Heart left ventricle (tissue), 13 donors: ENCODE measurements at regions not wholly inside any gene's neighbourhood (a gene's known extent, or its start where the extent isn't known, plus 50 kb on each side); places are given as distances from the start of the nearest gene placed in this dataset.

Experiments used
- CTCF ChIP-seq, 12 donors: fragments of 200-600 bp; sonication (generic) in 4 of 12; IDR thresholded peaks; one replicate each; pipeline versions ENCODE4 v1.5.0 to v1.8.0; 2018 to 2022; ENCODE audit warnings: antibody characterized with exemption in 12 of 12, mild to moderate bottlenecking in 5 of 12
- POLR2A ChIP-seq, 2 donors: fragments of 450-650 bp; IDR thresholded peaks; one replicate each; pipeline ENCODE4 v1.6.1; 2017; ENCODE audit warnings: antibody characterized with exemption in 2 of 2, mild to moderate bottlenecking in 2 of 2, moderate library complexity in 2 of 2
- donor health status: ischemic (EF 13 %, LVEDD 7.1; RV severe dilation, severe dysfunction).
- donor health status: DM: no; HTN: yes; CAD: no.
- donor health status: DM: no; HTN: no; CAD: no.
- donor health status: ischemic (EF 25% LVEDD 6.9; RV normal size, moderate dysfunction).
- donor health status: ischemic (EF 25% LVEDD 5.7; RV mildly dilated, moderate dysfunction).
- donor health status: ischemic (EF 35%, LVEDD 5.7; RV mildly dilated, moderate dysfunction).
- donor health status: nonischemic (EF 11% LVEDD 7.7; RV severe dilation, severe dysfunction).
- donor health status: DM: yes; HTN: yes; CAD: no.
- donor health status: PGD.
- donor health status: ischemic (EF 29% LVEDD 5.4; RV normal size, mild dysfunction).
- donor health status: nonischemic (EF 23%, LVEDD 6.1; RV moderate dilation, normal function).

- TF ChIP-seq POLR2A (IDR thresholded peaks at IDR 0.05) (no peak), CTCF (IDR thresholded peaks at IDR 0.05) (no peak)
These were observed 433.1 kb upstream of the KAZN start for GRCh38 chr1:14165371-14165801.
